GM12872 (cell line): ENCODE measurements at regions not wholly inside any gene's neighbourhood (a gene's known extent, or its start where the extent isn't known, plus 50 kb on each side); places are given as distances from the start of the nearest gene placed in this dataset.

Experiments used
- TF ChIP-seq, protein P1 (sequence below): IDR thresholded peaks from 3 replicates; pipeline ENCODE4 v1.5.1; 2011; ENCODE audit warnings: low read depth, mild to moderate bottlenecking, low read length, moderate library complexity; ENCODE audit not compliant: insufficient read depth

DNA sequence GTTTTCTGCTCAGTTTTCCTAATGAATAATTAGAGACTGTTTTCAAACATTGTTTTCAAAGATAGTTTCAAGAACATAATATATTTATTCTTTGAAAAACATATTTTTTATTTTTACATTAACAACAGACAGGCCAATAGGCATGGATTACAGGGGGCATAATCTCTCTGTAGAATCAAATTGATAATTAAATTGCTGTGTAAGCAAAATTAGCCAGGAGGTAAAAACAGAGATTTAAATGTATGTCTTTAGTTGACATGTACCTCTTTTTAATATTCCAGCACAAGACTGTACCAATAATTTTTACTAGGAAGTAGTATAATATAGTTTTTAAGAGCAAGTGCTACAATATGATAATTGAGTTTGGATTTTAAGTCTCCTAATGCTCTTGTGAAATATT is 1444.5 kb downstream of the BRINP3 start:
- TF ChIP-seq, protein P1, sequence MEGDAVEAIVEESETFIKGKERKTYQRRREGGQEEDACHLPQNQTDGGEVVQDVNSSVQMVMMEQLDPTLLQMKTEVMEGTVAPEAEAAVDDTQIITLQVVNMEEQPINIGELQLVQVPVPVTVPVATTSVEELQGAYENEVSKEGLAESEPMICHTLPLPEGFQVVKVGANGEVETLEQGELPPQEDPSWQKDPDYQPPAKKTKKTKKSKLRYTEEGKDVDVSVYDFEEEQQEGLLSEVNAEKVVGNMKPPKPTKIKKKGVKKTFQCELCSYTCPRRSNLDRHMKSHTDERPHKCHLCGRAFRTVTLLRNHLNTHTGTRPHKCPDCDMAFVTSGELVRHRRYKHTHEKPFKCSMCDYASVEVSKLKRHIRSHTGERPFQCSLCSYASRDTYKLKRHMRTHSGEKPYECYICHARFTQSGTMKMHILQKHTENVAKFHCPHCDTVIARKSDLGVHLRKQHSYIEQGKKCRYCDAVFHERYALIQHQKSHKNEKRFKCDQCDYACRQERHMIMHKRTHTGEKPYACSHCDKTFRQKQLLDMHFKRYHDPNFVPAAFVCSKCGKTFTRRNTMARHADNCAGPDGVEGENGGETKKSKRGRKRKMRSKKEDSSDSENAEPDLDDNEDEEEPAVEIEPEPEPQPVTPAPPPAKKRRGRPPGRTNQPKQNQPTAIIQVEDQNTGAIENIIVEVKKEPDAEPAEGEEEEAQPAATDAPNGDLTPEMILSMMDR: no peak

DNA sequence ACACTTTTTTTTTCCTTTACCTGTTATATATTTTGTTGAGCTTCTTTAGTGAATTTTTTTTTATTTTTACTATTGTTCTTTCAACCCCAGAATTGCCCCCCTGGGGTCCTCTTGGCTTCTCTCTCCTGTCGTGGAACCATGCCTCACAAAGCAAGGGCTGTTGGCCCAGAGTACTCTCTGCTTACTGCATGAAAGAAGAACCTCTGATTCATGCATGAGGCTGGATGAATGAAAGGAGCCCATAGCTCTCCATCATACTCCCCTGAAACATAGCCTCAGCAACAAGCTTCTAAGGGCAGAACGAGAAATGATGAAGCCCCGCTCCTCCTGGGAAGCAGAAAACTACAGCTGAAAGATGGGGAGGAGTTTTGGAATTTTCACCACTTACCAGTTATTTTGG is 1441.0 kb downstream of the BRINP3 start:
- TF ChIP-seq, protein P1: no peak

DNA sequence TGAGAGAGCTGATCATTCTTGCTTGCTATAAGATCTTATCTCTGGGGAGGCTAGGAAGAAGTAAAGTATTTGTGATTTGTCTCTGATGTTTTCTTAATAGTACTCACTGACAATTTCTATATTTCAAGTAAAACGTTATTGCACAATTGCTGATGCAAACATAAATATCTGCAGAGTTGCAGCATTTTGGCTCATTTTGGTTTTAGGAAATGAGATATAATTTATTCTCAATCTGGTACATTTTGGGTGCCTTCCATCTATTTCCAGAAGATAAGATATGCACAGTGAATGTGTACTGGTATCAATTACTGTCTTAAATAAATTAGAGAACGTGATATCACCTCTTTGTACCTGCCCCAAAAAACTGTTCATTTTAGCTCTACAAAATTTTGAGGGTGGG is 1431.5 kb downstream of the BRINP3 start:
- TF ChIP-seq, protein P1: no peak

DNA sequence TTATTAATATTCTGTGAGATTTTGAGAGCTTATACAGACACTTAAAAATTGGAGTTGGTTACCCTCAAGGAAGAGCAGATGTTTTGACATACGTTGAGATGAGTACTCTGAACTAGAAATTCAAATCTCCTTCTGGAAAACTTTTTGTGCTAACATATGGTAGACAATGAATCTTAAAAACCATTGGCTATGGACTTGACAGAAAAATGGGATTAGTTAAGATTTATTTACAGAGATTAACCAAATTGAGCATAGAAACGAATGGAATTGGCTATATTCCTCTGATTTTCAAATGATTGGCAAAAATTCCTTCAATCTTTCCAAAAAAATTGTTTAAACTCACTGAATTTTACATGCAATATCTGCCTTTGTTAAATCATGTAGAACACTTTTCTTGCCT is 1392.9 kb downstream of the BRINP3 start:
- TF ChIP-seq, protein P1: no peak

DNA sequence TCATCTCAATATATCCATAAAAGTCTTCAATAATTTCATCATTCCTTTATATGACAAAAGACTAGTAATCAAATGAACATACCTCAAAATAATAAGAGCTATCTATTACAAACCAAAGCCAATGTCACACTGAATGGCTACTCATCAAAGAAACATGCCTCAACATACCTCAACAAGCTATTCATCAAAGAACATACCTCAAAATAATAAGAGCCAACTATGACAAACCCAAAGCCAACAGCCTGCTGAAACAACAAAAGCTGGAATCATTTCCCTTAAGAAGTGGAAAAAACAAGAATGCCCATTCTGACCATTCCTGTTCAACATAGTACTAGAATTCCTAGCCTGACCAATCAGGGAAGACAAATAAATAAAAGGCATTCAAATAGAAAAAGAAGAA is 1373.7 kb downstream of the BRINP3 start:
- TF ChIP-seq, protein P1: no peak

DNA sequence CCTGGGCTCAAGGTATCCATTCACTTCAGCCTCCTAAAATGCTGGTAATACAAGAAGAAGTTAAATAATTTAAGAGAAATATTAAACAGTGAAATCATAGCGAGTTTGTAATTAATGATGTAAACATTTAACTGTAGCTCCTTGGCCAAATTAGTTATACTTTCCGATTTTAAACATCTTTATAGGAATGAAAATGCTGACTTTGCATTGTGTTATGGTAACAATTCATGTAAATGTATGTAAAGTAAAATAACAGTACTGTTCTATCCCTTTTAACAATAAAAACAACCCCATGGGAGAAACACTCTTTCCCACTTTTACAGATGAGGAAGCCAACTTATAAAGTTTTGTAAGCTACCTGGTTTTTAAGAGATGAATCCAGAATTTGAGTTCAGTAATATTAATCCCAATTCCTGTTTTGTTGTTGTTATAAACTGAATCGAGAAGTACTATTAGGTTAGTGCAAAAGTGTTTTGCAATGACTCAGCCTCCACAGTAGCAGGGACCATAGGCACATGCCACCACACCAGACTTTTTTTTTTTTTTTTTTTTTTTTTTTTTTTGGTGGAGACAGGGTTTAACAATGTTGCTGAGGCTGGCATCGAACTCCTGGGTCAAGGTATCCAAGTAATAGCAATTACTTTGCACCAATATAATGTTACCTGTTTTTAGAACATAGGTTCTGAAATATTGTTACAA is 1360.4 kb downstream of the BRINP3 start:
- TF ChIP-seq, protein P1: no peak

DNA sequence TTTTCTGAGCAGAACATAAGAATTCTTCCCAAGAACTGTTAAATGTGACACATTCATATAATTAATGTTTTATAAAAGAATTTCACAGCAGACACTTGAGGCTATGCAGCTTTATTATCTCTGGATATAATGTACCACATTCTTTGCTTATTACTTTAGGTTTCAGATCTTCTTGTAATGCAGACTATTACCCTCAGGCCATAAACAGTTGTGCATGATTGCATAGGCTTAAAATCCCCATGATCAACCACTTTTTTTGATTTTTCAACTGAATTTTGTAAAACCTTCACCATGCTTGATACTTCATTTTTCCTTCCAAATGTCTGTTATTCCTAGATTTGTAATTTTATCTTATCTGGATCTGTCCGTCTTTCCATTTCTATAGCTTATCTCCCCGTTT is 1355.7 kb downstream of the BRINP3 start:
- TF ChIP-seq, protein P1: no peak

DNA sequence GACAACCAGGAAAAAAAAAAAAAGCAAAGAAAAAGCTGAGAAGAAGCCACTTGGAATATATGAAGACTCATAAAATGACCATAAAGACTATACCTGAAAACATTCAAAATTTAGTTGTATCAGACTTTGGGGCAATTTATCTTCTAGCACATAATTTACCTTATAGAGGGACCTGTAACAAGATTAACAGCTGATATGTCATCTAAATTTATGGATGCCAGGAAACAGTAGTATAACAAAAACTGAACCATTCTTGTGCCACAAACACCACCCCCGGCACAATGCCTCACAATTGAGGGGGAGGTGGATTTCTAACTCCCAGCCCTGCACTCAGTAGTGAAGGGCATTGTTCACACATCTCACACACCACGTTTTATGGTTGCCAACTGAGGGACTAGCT is 1352.0 kb downstream of the BRINP3 start:
- TF ChIP-seq, protein P1: no peak
